H1 (cell line): ENCODE measurements at regions not wholly inside any gene's neighbourhood (a gene's known extent, or its start where the extent isn't known, plus 50 kb on each side); places are given as distances from the start of the nearest gene placed in this dataset.

Source experiments
- CTCF ChIA-PET: fragments of 300-600 bp; sonication (Branson Sonifier 250); formaldehyde crosslinking; loops from one replicate; lab custom pipeline; 2021; ENCODE audit not compliant: partially characterized antibody; lab: Charles Lee
- POLR2A ChIA-PET: fragments of 300-600 bp; sonication (Branson Sonifier 250); formaldehyde crosslinking; loops from one replicate; lab custom pipeline; 2021; ENCODE audit warnings: inconsistent platforms; ENCODE audit not compliant: partially characterized antibody; lab: Charles Lee
- DNase-seq, 2 experiments: peaks; one replicate each; pipeline versions ENCODE4 v3.0.0 to v3.0.0-alpha.2; 2010 to 2022; ENCODE audit warnings: low spot score in 2 of 2, low read depth in 1 of 2, mixed read lengths in 1 of 2
- FAIRE-seq: peaks from 2 replicates; lab custom pipeline; 2011; peaks lifted over from hg19 to GRCh38; lab: Jason Lieb, UNC
- H2AFZ ChIP-seq: 2 replicates; pipeline ENCODE4 v1.8.1; 2012; ENCODE audit warnings: low read length, inconsistent platforms
- H2AK5ac ChIP-seq: 2 replicates; pipeline ENCODE4 v1.6.1; 2013; ENCODE audit warnings: low read depth, low read length
- H2BK120ac ChIP-seq: replicated peaks from 2 replicates; pipeline ENCODE3; 2013; ENCODE audit warnings: low read depth, low read length, inconsistent platforms
- H2BK12ac ChIP-seq: 2 replicates; pipeline ENCODE4 v1.6.1; 2013; ENCODE audit warnings: low read depth, low read length
- H2BK15ac ChIP-seq: 2 replicates; pipeline ENCODE4 v1.6.1; 2013; ENCODE audit warnings: low read length
- H2BK20ac ChIP-seq: 2 replicates; pipeline ENCODE4 v1.6.1; 2013; ENCODE audit warnings: low read length
- H2BK5ac ChIP-seq: 2 replicates; pipeline ENCODE4 v1.6.1; 2013; ENCODE audit warnings: low read depth, low read length
- H3K14ac ChIP-seq: 2 replicates; pipeline ENCODE4 v1.6.1; 2013; ENCODE audit warnings: inconsistent platforms; ENCODE audit not compliant: insufficient read length
- H3K18ac ChIP-seq: 2 replicates; pipeline ENCODE4 v1.6.1; 2013; ENCODE audit warnings: low read length; ENCODE audit errors: extremely low read depth
- H3K23ac ChIP-seq: 2 replicates; pipeline ENCODE4 v1.6.1; 2013; ENCODE audit warnings: inconsistent platforms; ENCODE audit not compliant: insufficient read length
- H3K23me2 ChIP-seq: 2 replicates; pipeline ENCODE4 v1.6.1; 2013; ENCODE audit warnings: low read depth, low read length
- H3K27ac ChIP-seq: 2 replicates; pipeline ENCODE4 v1.6.1; 2011; ENCODE audit warnings: low read depth, low read length, inconsistent platforms
- H3K27me3 ChIP-seq, 4 experiments: replicated peaks in 1 of 4; 1 replicate in 1 of 4; 2 replicates in 3 of 4; pipeline versions ENCODE4 v1.6.1 to v1.8.1; 2011 to 2013; ENCODE audit warnings: low read length in 3 of 4, mild to moderate bottlenecking in 3 of 4, inconsistent platforms in 2 of 4, mixed read lengths in 2 of 4, moderate library complexity in 1 of 4; ENCODE audit not compliant: control insufficient read depth in 3 of 4, insufficient read depth in 3 of 4; ENCODE audit errors: extremely low read depth in 1 of 4
- H3K36me3 ChIP-seq, 4 experiments: 2 replicates each; pipeline versions ENCODE4 v1.6.1 to v1.8.1; 2011 to 2013; ENCODE audit warnings: mild to moderate bottlenecking in 4 of 4, low read length in 3 of 4, moderate library complexity in 2 of 4, control low read depth in 1 of 4, inconsistent platforms in 1 of 4; ENCODE audit not compliant: insufficient read depth in 4 of 4, control insufficient read depth in 2 of 4
- H3K4ac ChIP-seq: replicated peaks from 2 replicates; pipeline ENCODE3; 2013; ENCODE audit warnings: low read length, low read depth, mixed read lengths, inconsistent platforms; ENCODE audit not compliant: insufficient read length
- H3K4me1 ChIP-seq, 4 experiments: replicated peaks in 1 of 4; 1 replicate in 1 of 4; 2 replicates in 3 of 4; pipeline versions ENCODE4 v1.6.1 to v1.8.1; 2011 to 2013; ENCODE audit warnings: low read length in 3 of 4, inconsistent platforms in 2 of 4, mixed read lengths in 1 of 4; ENCODE audit not compliant: insufficient read depth in 4 of 4, control insufficient read depth in 3 of 4
- H3K4me2 ChIP-seq, 2 experiments: 2 replicates each; pipeline versions ENCODE4 v1.6.1 to v1.8.1; 2011 to 2013; ENCODE audit warnings: low read depth in 2 of 2, low read length in 2 of 2, control low read depth in 1 of 2, inconsistent platforms in 1 of 2, mild to moderate bottlenecking in 1 of 2; ENCODE audit not compliant: insufficient read depth in 1 of 2
- H3K4me3 ChIP-seq, 4 experiments: fragments of 200-600, 300-600 bp in 1 of 4; sonication (generic), shearing (Covaris generic), sonication (Bioruptor Twin) in 1 of 4; 2 replicates each; pipeline versions ENCODE4 v1.5.1 to v1.8.1; 2011 to 2016; ENCODE audit warnings: low read length in 4 of 4, low read depth in 3 of 4, control low read depth in 2 of 4, inconsistent platforms in 2 of 4, mild to moderate bottlenecking in 2 of 4, mixed read lengths in 1 of 4, moderate library complexity in 1 of 4; ENCODE audit not compliant: insufficient read depth in 2 of 4; ENCODE audit errors: extremely low read depth in 1 of 4
- H3K56ac ChIP-seq: replicated peaks from 2 replicates; pipeline ENCODE3; 2013; ENCODE audit warnings: low read depth, mild to moderate bottlenecking, mixed read lengths, low read length, inconsistent platforms; ENCODE audit not compliant: insufficient read length
- H3K79me1 ChIP-seq: 2 replicates; pipeline ENCODE4 v1.6.1; 2013; ENCODE audit warnings: low read depth, low read length, control low read depth
- H3K79me2 ChIP-seq, 2 experiments: 2 replicates each; pipeline versions ENCODE4 v1.6.1 to v1.8.1; 2012 to 2013; ENCODE audit warnings: low read length in 2 of 2, mild to moderate bottlenecking in 2 of 2, inconsistent platforms in 1 of 2; ENCODE audit not compliant: insufficient read depth in 2 of 2, control insufficient read depth in 1 of 2
- H3K9ac ChIP-seq, 4 experiments: replicated peaks in 1 of 4; 1 replicate in 1 of 4; 2 replicates in 3 of 4; pipeline versions ENCODE4 v1.6.1 to v1.8.1; 2011 to 2013; ENCODE audit warnings: low read depth in 3 of 4, low read length in 3 of 4, control low read depth in 2 of 4, mild to moderate bottlenecking in 2 of 4, moderate library complexity in 2 of 4, inconsistent platforms in 1 of 4; ENCODE audit errors: extremely low read depth in 1 of 4
- H3K9me3 ChIP-seq, 2 experiments: 2 replicates each; pipeline versions ENCODE4 v1.6.1 to v1.8.1; 2012 to 2013; ENCODE audit warnings: mild to moderate bottlenecking in 2 of 2, moderate library complexity in 2 of 2, control low read depth in 1 of 2, inconsistent platforms in 1 of 2, low read depth in 1 of 2, low read length in 1 of 2, mixed read lengths in 1 of 2; ENCODE audit not compliant: insufficient read depth in 2 of 2
- H4K20me1 ChIP-seq, 2 experiments: replicated peaks in 1 of 2; 2 replicates each; pipeline versions ENCODE3 to v1.8.1; 2011 to 2013; ENCODE audit warnings: inconsistent platforms in 2 of 2, low read length in 2 of 2, mild to moderate bottlenecking in 1 of 2; ENCODE audit not compliant: insufficient read depth in 2 of 2, control insufficient read depth in 1 of 2
- H4K5ac ChIP-seq: 2 replicates; pipeline ENCODE4 v1.6.1; 2013; ENCODE audit warnings: low read length, low read depth, mixed read lengths, inconsistent platforms; ENCODE audit not compliant: insufficient read length
- H4K8ac ChIP-seq: 2 replicates; pipeline ENCODE4 v1.8.0; 2013; ENCODE audit warnings: mild to moderate bottlenecking, moderate library complexity, low read length, inconsistent platforms; ENCODE audit not compliant: insufficient read depth; ENCODE audit errors: extremely low read depth
- H4K91ac ChIP-seq: replicated peaks from 2 replicates; pipeline ENCODE3; 2013; ENCODE audit warnings: low read length, mixed read lengths, inconsistent platforms; ENCODE audit not compliant: insufficient read length
- CBX8 ChIP-seq: fragments of 300-800, 300-1000 bp; sonication (generic); IDR thresholded peaks from 2 replicates; pipeline ENCODE4 v1.7.1; 2016; ENCODE audit warnings: low read depth, low read length, borderline replicate concordance
- CEBPB ChIP-seq: IDR thresholded peaks from 2 replicates; pipeline ENCODE4 v1.6.1; 2012; ENCODE audit warnings: low read depth, low read length
- CTBP2 ChIP-seq: IDR thresholded peaks from 2 replicates; pipeline ENCODE4 v1.7.0; 2011; ENCODE audit warnings: borderline replicate concordance, mild to moderate bottlenecking, moderate library complexity, mixed read lengths, low read length; ENCODE audit not compliant: insufficient read depth, insufficient read length
- GTF2F1 ChIP-seq: IDR thresholded peaks from 2 replicates; pipeline ENCODE4 v1.6.1; 2012; ENCODE audit warnings: low read depth, low read length, improper control_type of control experiment, borderline replicate concordance
- HDAC6 ChIP-seq: IDR thresholded peaks from one replicate; pipeline ENCODE4 v1.7.1; 2012; ENCODE audit warnings: low read depth, mild to moderate bottlenecking, inconsistent platforms, low read length, moderate library complexity
- KDM1A ChIP-seq: fragments of 200-600, 300-600 bp; sonication (generic); IDR thresholded peaks from 2 replicates; pipeline ENCODE4 v1.7.1; 2016; ENCODE audit warnings: mild to moderate bottlenecking, low read length, borderline replicate concordance
- NANOG ChIP-seq: IDR thresholded peaks from 2 replicates; pipeline ENCODE4 v1.6.1; 2011; ENCODE audit warnings: low read length, low read depth, mild to moderate bottlenecking, inconsistent platforms; ENCODE audit not compliant: insufficient read depth, poor library complexity, severe bottlenecking
- RBBP5 ChIP-seq: IDR thresholded peaks from 2 replicates; pipeline ENCODE4 v1.7.1; 2012; ENCODE audit warnings: low read depth, mild to moderate bottlenecking, inconsistent platforms, low read length, moderate library complexity, borderline replicate concordance
- SIRT6 ChIP-seq: IDR thresholded peaks from one replicate; pipeline ENCODE4 v1.7.1; 2012; ENCODE audit warnings: low read length, inconsistent platforms
- SRF ChIP-seq: IDR thresholded peaks from 2 replicates; pipeline ENCODE4 v1.6.1; 2011; ENCODE audit warnings: mild to moderate bottlenecking, low read depth, low read length, moderate library complexity
- USF2 ChIP-seq: IDR thresholded peaks from 2 replicates; pipeline ENCODE4 v1.6.1; 2011; ENCODE audit warnings: low read length, improper control_type of control experiment
- YY1 ChIP-seq: IDR thresholded peaks from 2 replicates; pipeline ENCODE4 v1.6.1; 2011; ENCODE audit warnings: low read depth, mild to moderate bottlenecking, low read length
- WGBS, 2 experiments: shearing (Covaris generic) in 1 of 2; methylation state at CpG; one replicate each; pipeline versions ENCODE4 v1.1.6 to v1.1.7; 2013 to 2015; ENCODE audit warnings: low lambda C conversion rate in 2 of 2, mixed read lengths in 2 of 2, inconsistent platforms in 1 of 2, low coverage in 1 of 2, missing lambda C conversion rate in 1 of 2; ENCODE audit not compliant: insufficient replicate concordance in 2 of 2, insufficient coverage in 1 of 2, insufficient read length in 1 of 2; ENCODE audit errors: extremely low coverage in 1 of 2, missing lambda C conversion rate in 1 of 2; 5-methylcytosine and 5-hydroxymethylcytosine counted together

DNA sequence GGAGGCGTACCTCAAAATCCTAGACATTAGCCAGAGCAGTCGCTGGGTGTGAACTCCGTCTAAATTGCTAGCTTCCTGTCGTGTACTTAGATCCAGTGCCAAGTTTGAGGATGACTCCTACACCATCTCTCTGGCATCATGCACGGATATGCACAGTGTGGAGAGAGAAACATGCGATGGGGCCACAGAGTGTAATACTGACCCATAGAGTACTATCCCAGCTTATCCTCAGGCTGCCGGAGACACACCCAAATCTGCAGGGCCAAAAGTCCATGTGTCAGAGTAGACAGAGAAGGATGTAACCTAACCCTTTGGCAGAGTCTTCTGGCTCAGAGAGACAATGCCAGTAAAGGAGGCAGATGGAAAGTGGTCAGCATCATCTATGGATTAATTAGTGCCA, 84.2 kb downstream of the ARL4C start:
- Histone ChIP-seq H3K56ac (no peak overlapping the region), H3K27ac (no peak overlapping the region), H3K79me2 (no peaks in the 10 kb centered on the region), H3K14ac (no peak overlapping the region), H3K18ac (no peak overlapping the region), H3K23me2 (no peaks in the 10 kb centered on the region; the same call in 1 of the 2 replicates), H3K4ac (no peak overlapping the region), H3K79me1 (no peaks in the 10 kb centered on the region), H4K8ac (no peak overlapping the region), H2BK20ac (no peak overlapping the region), H2AFZ (no peak overlapping the region), H3K23ac (no peak overlapping the region), H2AK5ac (no peak overlapping the region), H4K91ac (no peak overlapping the region), H3K4me1 (peaks cover 0 to 6% (median 0%) of the 10 kb centered on the region in 4 experiments; a peak in 2 of 7 replicates), H3K27me3 (no peaks in the 10 kb centered on the region; a peak in 2 of 7 replicates), H2BK12ac (no peak overlapping the region), H2BK5ac (no peak overlapping the region), H3K36me3 (no peaks in the 10 kb centered on the region), H3K4me3 (no peak overlapping the region), H4K20me1 (no peaks in the 10 kb centered on the region), H4K5ac (no peak overlapping the region), H3K4me2 (no peak overlapping the region), H3K9ac (no peak overlapping the region), H2BK120ac (no peak overlapping the region), H2BK15ac (no peak overlapping the region), H3K9me3 (no peaks in the 10 kb centered on the region)
- 87% methylated on average over 7 of the region's 7 CpGs; no CpG with 5 or more reads in 1 of the 2 experiments for WGBS, 2 experiments
- ChIA-PET POLR2A (no interaction called here), CTCF (interaction anchor here (1.1 to 3.2 kb wide), 4 partner anchors 7 to 88 kb away, joined by 3 to 14 read pairs (median 4); no protein-coding TSS in a partner anchor)
- no peak for TF ChIP-seq GTF2F1
- TF ChIP-seq YY1: no peak
- TF ChIP-seq CEBPB: no peak
- no peak for TF ChIP-seq KDM1A
- no peak for TF ChIP-seq RBBP5
- no peak for TF ChIP-seq NANOG
- TF ChIP-seq HDAC6: no peak
- TF ChIP-seq CBX8: no peak
- no peak for TF ChIP-seq CTBP2
- TF ChIP-seq USF2: no peak
- TF ChIP-seq SRF: no peak
- no peak for TF ChIP-seq SIRT6
- FAIRE-seq: no peak
- DNase-seq: no peak
